HepG2 (cell line): ENCODE measurements at regions not wholly inside any gene's neighbourhood (a gene's known extent, or its start where the extent isn't known, plus 50 kb on each side); places are given as distances from the start of the nearest gene placed in this dataset.

ENCODE experiments used
- ATAC-seq: fragments of 200-7000 bp; cut with Tn5 transposase; 3 replicates; pipeline ENCODE4 v1.9.1; 2020; ENCODE audit warnings: mild to moderate bottlenecking, moderate library complexity
- BruUV-seq: library from RNA; stranded (reverse); fragments of 400-500 nt; replicated peaks from 2 replicates; lab custom pipeline; 2021; lab: Mats Ljungman, UMichigan
- CTCF ChIA-PET: fragments of 300-600 bp; formaldehyde crosslinking; extraction: SDS; loops from one replicate; lab custom pipeline; 2021; ENCODE audit warnings: low total read pairs, inconsistent platforms, low intra/inter-chr PET ratio; lab: Yijun Ruan, JAX
- POLR2A ChIA-PET: fragments of 350-600 bp; sonication (Branson Sonifier 250); formaldehyde crosslinking; loops from one replicate; lab custom pipeline; 2020; ENCODE audit warnings: antibody characterized with exemption, inconsistent platforms; lab: Yijun Ruan, JAX
- DNase-seq: peaks from one replicate; pipeline ENCODE4 v3.0.0-alpha.2; 2015; ENCODE audit warnings: low spot score
- FAIRE-seq: peaks from 3 replicates; lab custom pipeline; 2011; peaks lifted over from hg19 to GRCh38; lab: Jason Lieb, UNC
- H2AFZ ChIP-seq: one replicate; pipeline ENCODE4 v1.6.1; 2011; ENCODE audit warnings: low read length, inconsistent platforms
- H3K27ac ChIP-seq: fragments of 300-600 bp; 3 replicates; pipeline ENCODE4 v1.8.0; 2011; ENCODE audit warnings: mixed run types, mild to moderate bottlenecking, mixed read lengths, low read length, inconsistent platforms; ENCODE audit not compliant: insufficient read depth; ENCODE audit errors: extremely low read length
- H3K27me3 ChIP-seq, 2 experiments: fragments of 200-600 bp in 1 of 2; 2 replicates in 1 of 2; 3 replicates in 1 of 2; pipeline versions ENCODE4 v1.6.0 to v1.8.0; 2011; ENCODE audit warnings: low read length in 2 of 2, mild to moderate bottlenecking in 2 of 2, moderate library complexity in 2 of 2, inconsistent platforms in 1 of 2; ENCODE audit not compliant: insufficient read depth in 2 of 2, control insufficient read depth in 1 of 2
- H3K36me3 ChIP-seq, 2 experiments: fragments of 200-600 bp in 1 of 2; replicated peaks in 1 of 2; 2 replicates in 1 of 2; 3 replicates in 1 of 2; pipeline versions ENCODE4 v1.5.1 to v1.8.0; 2011; ENCODE audit warnings: low read length in 2 of 2, inconsistent platforms in 1 of 2; ENCODE audit not compliant: insufficient read depth in 2 of 2, control insufficient read depth in 1 of 2
- H3K4me1 ChIP-seq: 2 replicates; pipeline ENCODE4 v1.5.1; 2012; ENCODE audit warnings: low read length, inconsistent platforms; ENCODE audit not compliant: insufficient read depth
- H3K4me2 ChIP-seq: 2 replicates; pipeline ENCODE4 v1.6.0; 2011; ENCODE audit warnings: low read depth, low read length, inconsistent platforms
- H3K4me3 ChIP-seq, 3 experiments: fragments of 200-600 bp in 1 of 3; sonication (generic), shearing (Covaris generic) in 1 of 3; replicated peaks in 1 of 3; 2 replicates each; pipeline ENCODE4 v1.5.1; 2011 to 2016; ENCODE audit warnings: low read length in 3 of 3, inconsistent platforms in 2 of 3, low read depth in 2 of 3, mild to moderate bottlenecking in 2 of 3, control low read depth in 1 of 3, mixed read lengths in 1 of 3; ENCODE audit not compliant: insufficient read depth in 1 of 3
- H3K79me2 ChIP-seq: one replicate; pipeline ENCODE4 v1.6.1; 2011; ENCODE audit warnings: low read length, inconsistent platforms; ENCODE audit not compliant: insufficient read depth
- H3K9ac ChIP-seq: 2 replicates; pipeline ENCODE4 v1.6.0; 2011; ENCODE audit warnings: mild to moderate bottlenecking, low read depth, low read length, inconsistent platforms; ENCODE audit not compliant: insufficient read depth
- H3K9me3 ChIP-seq: 2 replicates; pipeline ENCODE4 v1.5.1; 2012; ENCODE audit warnings: mild to moderate bottlenecking, low read length
- H4K20me1 ChIP-seq: 2 replicates; pipeline ENCODE4 v1.6.0; 2011; ENCODE audit warnings: inconsistent platforms, mild to moderate bottlenecking, low read length, moderate library complexity; ENCODE audit not compliant: insufficient read depth
- EEA1 ChIP-seq: sonication (generic); formaldehyde crosslinking; IDR thresholded peaks from 2 replicates; pipeline ENCODE4 v1.5.1; 2020; ENCODE audit warnings: mild to moderate bottlenecking, missing genetic modification reagents, borderline replicate concordance
- KDM5A ChIP-seq: fragments of 200-600 bp; sonication (generic); IDR thresholded peaks from 2 replicates; pipeline ENCODE4 v1.7.0; 2018; ENCODE audit warnings: antibody characterized with exemption, mild to moderate bottlenecking, low read length, borderline replicate concordance
- KMT2A ChIP-seq: sonication (generic); formaldehyde crosslinking; IDR thresholded peaks from 2 replicates; pipeline ENCODE4 v1.4.0; 2020; ENCODE audit warnings: missing genetic modification reagents
- SMAD1 ChIP-seq: sonication (generic); formaldehyde crosslinking; IDR thresholded peaks from 2 replicates; pipeline ENCODE4 v1.4.0; 2020; ENCODE audit warnings: missing genetic modification reagents, low read depth, mild to moderate bottlenecking, borderline replicate concordance
- STAG1 ChIP-seq: sonication (generic); formaldehyde crosslinking; IDR thresholded peaks from 2 replicates; pipeline ENCODE4 v1.4.0; 2020; ENCODE audit warnings: missing genetic modification reagents
- TBX2 ChIP-seq: sonication (generic); formaldehyde crosslinking; IDR thresholded peaks from 2 replicates; pipeline ENCODE4 v1.5.0; 2020; ENCODE audit warnings: missing genetic modification reagents, mild to moderate bottlenecking, borderline replicate concordance
- ZSCAN25 ChIP-seq: sonication (generic); formaldehyde crosslinking; IDR thresholded peaks from 2 replicates; pipeline ENCODE4 v1.8.0; 2022; ENCODE audit warnings: mild to moderate bottlenecking, missing genetic modification reagents
- WGBS: methylation state at CpG from one replicate; pipeline ENCODE4 v1.1.6; 2017; ENCODE audit warnings: low lambda C conversion rate; 5-methylcytosine and 5-hydroxymethylcytosine counted together
- in situ Hi-C: cut with HindIII; loops from 2 replicates; pipeline ENCODE4 v1.10.0; 2017; ENCODE audit warnings: low pct_unique_long_range_greater_than_20kb; ENCODE audit not compliant: extremely low pct_ligation_motif_present
- intact Hi-C: fragments of 100-400 bp; cut with micrococcal nuclease; formaldehyde crosslinking; loops from one replicate; pipeline ENCODE4 v1.10.0; 2022; ENCODE audit not compliant: unreplicated experiment
- TF ChIP-seq, protein P1 (sequence below): sonication (generic); formaldehyde crosslinking; IDR thresholded peaks from 2 replicates; pipeline ENCODE4 v1.4.0; 2020; ENCODE audit warnings: missing genetic modification reagents

DNA sequence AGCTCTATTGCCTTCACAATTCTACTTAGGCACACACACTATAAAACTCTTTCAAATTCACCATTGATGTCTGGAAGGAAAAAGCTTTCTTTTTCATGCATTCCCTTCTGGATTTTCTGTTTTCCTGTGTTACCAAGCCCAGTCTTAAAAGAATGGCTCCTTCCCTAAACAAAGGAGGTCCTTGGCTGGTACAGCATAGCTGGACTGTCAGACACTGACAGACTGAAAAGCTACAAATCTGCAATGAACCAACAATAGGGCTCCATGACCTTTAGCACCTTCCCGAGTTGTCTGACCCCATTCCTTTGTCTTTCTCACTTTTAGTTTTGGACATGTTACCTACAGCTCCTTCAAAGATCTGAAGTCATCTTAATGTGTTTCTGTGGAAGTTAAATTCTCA lies 382.5 kb downstream of the TMEM161B start (continued):
- TF ChIP-seq ZSCAN25 (CRISPR knock-in tag) (no peak), EEA1 (no peak), SMAD1 (CRISPR knock-in tag) (no peak), TBX2 (no peak), KDM5A (no peak)
- TF ChIP-seq, protein P1, sequence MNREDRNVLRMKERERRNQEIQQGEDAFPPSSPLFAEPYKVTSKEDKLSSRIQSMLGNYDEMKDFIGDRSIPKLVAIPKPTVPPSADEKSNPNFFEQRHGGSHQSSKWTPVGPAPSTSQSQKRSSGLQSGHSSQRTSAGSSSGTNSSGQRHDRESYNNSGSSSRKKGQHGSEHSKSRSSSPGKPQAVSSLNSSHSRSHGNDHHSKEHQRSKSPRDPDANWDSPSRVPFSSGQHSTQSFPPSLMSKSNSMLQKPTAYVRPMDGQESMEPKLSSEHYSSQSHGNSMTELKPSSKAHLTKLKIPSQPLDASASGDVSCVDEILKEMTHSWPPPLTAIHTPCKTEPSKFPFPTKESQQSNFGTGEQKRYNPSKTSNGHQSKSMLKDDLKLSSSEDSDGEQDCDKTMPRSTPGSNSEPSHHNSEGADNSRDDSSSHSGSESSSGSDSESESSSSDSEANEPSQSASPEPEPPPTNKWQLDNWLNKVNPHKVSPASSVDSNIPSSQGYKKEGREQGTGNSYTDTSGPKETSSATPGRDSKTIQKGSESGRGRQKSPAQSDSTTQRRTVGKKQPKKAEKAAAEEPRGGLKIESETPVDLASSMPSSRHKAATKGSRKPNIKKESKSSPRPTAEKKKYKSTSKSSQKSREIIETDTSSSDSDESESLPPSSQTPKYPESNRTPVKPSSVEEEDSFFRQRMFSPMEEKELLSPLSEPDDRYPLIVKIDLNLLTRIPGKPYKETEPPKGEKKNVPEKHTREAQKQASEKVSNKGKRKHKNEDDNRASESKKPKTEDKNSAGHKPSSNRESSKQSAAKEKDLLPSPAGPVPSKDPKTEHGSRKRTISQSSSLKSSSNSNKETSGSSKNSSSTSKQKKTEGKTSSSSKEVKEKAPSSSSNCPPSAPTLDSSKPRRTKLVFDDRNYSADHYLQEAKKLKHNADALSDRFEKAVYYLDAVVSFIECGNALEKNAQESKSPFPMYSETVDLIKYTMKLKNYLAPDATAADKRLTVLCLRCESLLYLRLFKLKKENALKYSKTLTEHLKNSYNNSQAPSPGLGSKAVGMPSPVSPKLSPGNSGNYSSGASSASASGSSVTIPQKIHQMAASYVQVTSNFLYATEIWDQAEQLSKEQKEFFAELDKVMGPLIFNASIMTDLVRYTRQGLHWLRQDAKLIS = no peak
- TF ChIP-seq, all 625 proteins: peak for 0

DNA sequence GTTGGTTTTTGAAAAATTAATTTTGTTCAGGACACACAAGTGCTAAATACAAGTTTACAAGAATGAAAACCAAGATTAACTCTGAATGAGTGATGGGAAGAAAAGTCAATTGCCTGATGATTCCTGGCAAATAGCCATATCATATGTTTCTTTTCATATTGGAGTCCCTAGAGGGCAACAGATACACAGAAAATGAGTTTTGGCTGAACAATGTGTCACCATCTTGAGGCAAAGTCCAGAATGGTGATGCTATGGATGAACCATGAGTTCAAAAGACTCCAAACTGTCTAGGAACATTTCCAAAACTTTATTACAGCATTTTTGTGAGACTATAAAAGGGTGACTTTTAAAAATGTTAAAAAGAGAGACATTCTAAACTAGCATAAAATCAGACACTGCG lies 382.9 kb downstream of the TMEM161B start:
- no TSS peak for BruUV-seq
- FAIRE-seq = no peak
- in situ Hi-C loops = no loop called here

More for the DNA sequence above, 382.9 kb downstream of the TMEM161B start:
- H3K4me3 ChIP-seq = no peak overlapping the region
- no peaks in the 10 kb centered on the region for H3K9me3 ChIP-seq
- DNase-seq (no peak), ATAC-seq (no peak)
- POLR2A ChIA-PET = no interaction called here
- no peaks in the 10 kb centered on the region for H3K79me2 ChIP-seq
- H3K4me1 ChIP-seq = no peaks in the 10 kb centered on the region
- CTCF ChIA-PET = no interaction called here
- 6% methylated on average over 1 of the region's 1 CpG for WGBS
- H3K36me3 ChIP-seq = no peaks in the 10 kb centered on the region
- no peaks in the 10 kb centered on the region for H4K20me1 ChIP-seq
- intact Hi-C loops = no loop called here
- TF ChIP-seq KMT2A (CRISPR knock-in tag) (no peak), STAG1 (CRISPR knock-in tag) (peak; percentile 20; the same call in 1 of the 2 replicates)
- no peak overlapping the region for H3K27ac ChIP-seq
- no peaks in the 10 kb centered on the region for H3K27me3 ChIP-seq
- H3K4me2 ChIP-seq = no peak overlapping the region
- no peak overlapping the region for H2AFZ ChIP-seq
- no peak overlapping the region for H3K9ac ChIP-seq
